DND-41 (cell line): ENCODE measurements at regions not wholly inside any gene's neighbourhood (a gene's known extent, or its start where the extent isn't known, plus 50 kb on each side); places are given as distances from the start of the nearest gene placed in this dataset.

Experiments
- EZH2 ChIP-seq: IDR thresholded peaks from 3 replicates; pipeline ENCODE4 v1.6.1; 2012; ENCODE audit warnings: borderline replicate concordance, low read depth, mild to moderate bottlenecking, moderate library complexity, low read length, inconsistent platforms; ENCODE audit not compliant: severe bottlenecking
- TF ChIP-seq, protein P1 (sequence below): IDR thresholded peaks from 2 replicates; pipeline ENCODE4 v1.5.1; 2012; ENCODE audit warnings: borderline replicate concordance, low read length, moderate library complexity, mild to moderate bottlenecking; ENCODE audit not compliant: poor library complexity, severe bottlenecking; ENCODE audit errors: extremely low read depth

DNA sequence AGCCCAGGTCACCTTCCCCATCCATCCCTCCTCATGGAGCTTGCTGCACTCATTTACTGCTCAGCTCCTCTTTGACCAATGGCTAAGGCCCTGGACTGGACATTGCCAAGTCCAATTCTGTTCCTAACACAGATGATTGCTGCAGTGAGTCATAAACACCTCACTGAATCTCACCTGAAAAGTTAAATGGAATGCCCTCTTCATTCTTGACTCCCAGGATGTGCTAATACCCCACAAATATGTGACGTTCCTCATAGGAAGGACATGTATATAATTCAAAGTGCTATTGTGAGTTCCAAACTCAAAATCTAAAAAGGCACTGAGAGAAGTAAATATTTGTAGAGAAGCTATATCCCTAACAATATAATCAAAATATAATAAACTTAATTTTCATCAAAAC lies 73.5 kb upstream of the DLX6 start:
- TF ChIP-seq, protein P1, sequence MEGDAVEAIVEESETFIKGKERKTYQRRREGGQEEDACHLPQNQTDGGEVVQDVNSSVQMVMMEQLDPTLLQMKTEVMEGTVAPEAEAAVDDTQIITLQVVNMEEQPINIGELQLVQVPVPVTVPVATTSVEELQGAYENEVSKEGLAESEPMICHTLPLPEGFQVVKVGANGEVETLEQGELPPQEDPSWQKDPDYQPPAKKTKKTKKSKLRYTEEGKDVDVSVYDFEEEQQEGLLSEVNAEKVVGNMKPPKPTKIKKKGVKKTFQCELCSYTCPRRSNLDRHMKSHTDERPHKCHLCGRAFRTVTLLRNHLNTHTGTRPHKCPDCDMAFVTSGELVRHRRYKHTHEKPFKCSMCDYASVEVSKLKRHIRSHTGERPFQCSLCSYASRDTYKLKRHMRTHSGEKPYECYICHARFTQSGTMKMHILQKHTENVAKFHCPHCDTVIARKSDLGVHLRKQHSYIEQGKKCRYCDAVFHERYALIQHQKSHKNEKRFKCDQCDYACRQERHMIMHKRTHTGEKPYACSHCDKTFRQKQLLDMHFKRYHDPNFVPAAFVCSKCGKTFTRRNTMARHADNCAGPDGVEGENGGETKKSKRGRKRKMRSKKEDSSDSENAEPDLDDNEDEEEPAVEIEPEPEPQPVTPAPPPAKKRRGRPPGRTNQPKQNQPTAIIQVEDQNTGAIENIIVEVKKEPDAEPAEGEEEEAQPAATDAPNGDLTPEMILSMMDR = no peak
- TF ChIP-seq EZH2 = no peak
